GM18498 (cell line): ENCODE measurements at regions not wholly inside any gene's neighbourhood (a gene's known extent, or its start where the extent isn't known, plus 50 kb on each side); places are given as distances from the start of the nearest gene placed in this dataset.

Experiments used
- ATAC-seq: cut with Tn5 transposase; IDR thresholded peaks from one replicate; pipeline ENCODE4 v1.9.1; 2021; ENCODE audit warnings: mild to moderate bottlenecking, moderate library complexity; ENCODE audit not compliant: unreplicated experiment

DNA sequence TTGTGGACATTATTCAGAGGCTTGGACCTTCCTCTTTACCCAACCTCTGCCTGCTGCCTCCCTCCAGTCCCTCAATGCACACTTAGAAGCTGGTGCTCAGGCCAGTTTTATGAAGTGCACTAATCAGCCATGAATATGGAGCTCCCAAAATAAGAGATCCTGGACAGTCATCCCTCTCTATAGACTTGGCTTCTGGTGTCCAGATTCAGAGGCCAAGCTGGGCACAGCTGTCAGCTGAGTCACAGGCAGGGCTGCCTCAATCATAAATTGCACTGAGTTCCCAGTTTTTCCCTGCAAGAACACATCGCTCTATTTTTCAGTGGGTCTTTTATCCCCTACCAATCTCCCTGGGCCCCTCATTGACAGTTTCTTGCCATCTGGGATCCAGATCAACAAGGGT lies 161.7 kb upstream of the CADM1 start:
- ATAC-seq: no peak

DNA sequence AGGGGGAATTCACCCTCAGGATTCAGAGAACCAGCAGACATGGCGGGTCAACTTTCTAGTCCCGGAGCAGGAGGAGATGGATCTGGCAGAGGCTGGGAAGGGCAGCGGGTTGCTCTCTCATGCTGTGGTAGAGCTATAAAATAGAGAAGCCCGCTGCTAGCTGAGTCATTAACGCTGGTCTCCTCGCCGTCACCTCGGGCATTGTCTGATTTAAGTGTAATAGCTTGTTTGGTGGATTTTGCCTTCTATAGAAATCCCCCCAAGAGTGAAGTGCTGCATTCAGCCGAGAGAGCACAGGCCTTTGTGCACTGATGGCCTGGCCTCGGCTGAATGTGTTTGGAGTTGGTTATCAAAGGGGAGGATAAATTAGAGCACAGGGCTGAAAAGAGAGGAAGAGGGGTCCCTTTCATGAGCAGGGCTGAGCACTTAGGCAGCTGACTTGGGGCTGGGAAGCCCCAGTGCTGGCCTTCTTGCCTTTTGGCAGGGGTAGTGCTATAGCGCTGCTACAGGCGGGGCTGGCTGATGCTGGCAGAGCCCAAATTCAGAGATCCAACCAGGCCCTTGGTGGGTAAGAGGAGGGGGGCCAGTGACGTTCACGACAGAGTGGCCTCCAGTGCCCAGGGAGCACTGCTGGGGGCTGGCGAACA lies 161.1 kb upstream of the CADM1 start:
- no peak for ATAC-seq

DNA sequence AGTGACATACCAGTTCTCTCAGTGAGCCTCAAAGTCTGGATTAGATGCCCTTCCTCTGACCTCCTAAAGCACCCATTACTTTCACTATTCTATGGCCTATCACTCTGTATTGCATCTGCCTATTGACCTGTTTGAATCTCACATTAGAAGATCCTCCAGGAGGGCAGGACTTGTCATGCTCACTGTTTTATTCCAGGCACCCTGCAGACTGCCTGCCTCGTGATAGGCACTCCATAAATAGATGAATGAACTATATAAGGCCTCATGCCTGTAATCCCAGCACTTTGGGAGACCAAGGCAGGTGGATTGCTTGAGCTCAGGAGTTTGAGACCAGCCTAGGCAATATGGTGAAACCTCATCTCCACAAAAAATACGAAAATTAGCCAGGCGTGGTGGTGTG lies 160.1 kb upstream of the CADM1 start:
- ATAC-seq: no peak

DNA sequence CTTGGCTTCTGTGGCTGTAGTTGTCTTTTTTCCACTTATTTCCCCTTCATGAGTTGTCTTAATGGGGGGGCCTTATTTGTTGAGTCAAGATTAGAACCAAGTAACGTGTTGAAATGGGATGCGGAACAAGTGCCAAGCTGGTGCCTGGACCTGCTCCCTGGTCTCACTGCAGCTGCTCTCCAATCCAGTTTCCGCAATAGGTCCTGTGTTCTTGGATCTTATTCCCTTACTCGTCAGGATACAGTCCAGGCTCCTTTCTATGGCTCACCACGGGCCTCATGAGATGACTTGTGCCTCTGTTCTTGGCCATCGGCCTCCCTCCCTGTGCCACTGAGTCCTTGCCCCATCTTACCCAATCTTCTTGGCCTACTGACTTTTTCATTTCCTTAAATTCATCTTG lies 159.6 kb upstream of the CADM1 start:
- ATAC-seq: no peak

DNA sequence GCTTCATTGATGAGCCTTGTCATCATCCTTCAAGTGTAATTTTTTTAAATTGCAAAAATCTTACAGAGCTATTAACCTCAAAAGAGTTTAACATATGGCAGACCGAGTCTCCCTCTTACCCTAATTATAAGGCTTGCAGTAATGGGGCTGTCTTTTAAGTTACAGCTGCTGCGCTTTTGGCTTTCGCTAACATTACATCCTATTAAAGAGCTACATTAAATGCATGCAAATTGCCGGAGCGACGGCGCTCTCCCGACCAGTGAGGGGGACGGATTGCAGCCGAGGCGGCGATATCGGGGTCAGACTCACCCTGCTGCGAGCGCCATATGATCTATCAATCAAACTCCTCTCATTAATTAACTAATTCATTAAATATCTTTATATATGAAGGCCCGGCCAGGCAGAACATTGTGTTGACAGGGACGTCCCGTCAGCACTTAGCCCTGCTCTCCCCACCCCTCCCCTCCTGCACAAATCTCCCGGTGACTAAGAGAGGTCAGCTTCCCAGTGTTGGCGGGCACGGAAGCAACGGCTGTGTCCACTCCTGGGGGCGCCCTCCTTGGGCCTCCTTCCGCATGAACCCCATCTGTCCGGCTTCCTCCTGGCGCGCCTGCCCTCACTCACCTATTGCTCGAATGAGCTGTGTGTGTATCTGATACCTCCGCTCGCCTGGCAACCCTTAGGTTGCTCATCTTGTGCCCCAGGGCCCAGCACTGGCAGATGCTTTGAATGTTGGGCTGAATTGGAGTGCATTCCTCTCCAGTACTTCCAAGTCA lies 156.0 kb upstream of the CADM1 start:
- ATAC-seq: no peak

DNA sequence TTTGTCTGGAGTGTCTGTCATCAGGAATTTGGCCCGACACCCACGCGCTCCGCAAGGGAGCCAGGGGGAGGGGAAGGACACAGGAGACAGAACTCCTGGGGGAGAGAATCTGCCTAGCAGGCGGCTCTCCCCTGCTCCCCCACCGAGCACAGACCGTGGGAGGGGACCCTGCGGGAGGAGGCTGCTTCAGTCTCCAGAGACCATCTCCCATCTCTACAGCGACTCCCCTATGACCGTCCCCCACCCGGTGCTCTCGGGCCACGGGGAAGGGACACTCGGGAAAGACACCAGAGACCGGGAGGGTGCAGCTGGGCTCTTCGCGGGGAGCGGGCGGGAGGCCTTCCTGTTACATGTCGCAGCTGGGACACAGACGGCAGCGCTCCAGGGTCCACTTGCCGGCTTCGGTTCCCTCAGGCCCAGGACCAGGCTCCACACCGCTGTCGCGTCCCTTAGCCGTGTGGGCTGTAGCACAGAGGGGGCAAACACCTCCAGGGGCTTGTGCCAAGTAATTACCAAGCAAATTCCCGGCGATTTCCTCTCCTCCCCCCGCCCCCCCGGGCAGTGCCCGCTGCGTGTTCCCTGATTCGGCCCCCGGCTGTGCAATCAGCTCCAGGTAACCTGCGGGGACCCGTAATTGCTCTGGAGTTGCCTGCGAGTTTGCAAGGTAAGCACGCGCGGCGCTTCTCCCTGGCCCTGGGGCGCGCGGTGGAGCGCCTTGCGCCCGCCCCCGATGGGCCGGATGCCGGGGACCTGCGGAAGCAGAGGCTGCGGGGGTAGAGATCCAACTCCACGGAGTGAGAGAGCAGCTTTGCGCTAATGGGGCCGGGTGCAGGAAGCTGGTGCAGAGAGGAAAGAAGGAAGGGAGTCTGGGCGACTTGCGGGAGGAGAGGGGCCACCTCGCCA lies 155.1 kb upstream of the CADM1 start:
- no peak for ATAC-seq

DNA sequence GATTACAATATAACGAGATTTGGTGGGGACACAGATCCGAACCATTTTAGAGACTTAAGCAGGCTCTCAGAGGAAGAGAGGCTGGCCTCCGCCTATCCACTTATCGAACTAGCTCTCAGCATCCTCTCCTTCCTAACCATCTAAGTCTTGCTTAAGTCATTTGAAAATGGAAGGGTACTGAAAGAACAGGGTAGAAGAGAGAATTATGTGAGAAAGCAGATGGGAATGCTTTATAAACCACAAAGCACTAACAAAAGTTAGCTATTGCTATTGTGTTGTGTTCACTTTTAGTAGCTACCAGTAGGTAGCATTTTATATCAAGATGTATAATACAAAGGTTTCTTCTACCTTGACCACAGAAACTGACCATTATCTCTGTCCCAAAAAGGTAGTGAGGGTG lies 153.4 kb upstream of the CADM1 start:
- no peak for ATAC-seq

DNA sequence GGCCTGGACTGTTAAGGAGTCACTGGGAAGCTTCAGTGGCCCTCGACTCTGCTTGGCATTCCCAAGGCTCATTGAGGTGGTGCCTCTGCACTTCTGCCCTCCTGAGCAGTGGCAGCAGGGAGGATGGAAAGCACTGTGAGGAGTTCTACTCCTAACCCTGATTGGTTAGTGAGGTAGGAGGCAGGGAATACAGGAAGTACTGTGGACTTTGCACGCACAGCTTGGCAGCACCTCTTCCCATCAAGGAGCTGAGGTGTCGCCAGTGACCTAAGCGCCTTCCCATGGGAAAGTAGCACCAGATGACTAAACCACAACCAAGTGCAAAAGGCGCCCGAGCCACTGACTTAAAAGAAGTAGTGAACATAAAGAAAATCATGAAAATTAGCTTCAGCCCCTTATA lies 152.5 kb upstream of the CADM1 start:
- no peak for ATAC-seq

DNA sequence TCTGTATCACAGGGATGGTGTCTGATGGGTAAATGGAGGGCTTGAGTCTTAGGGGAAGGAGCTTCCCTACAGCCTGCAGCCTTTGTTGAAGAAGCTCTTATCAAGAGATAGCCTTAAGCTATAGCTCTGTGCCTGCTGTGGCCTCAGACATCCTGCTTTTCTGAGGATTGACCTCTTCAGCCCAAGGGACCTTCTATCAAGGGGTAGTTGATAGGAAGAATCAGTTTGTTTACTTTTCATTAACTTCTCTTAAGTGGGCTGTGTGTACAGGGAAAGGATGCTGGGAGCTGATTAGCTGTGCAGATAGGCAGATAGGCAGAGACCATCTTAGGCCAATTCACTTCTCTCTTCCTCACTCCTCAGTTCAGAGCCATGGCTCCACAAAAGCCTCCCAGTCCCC lies 151.8 kb upstream of the CADM1 start:
- ATAC-seq: no peak

DNA sequence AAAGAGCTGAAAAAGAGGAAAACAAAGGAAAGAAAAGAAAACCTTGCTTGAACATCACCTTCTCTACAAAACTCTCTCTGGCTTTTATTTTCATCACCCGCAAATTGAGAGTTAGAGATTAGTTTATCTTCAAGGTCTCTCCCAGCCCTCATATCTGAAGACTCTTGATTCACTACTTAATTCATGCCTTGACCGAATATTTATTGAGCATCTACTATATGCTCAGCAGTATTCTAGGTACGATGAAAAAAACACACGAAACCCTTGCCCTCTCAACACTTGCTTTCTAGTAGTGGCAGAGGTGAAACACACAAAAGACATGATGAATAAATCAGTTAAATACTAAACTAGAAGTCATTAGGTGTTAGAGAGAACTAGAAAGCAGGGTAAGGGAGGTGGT lies 150.6 kb upstream of the CADM1 start:
- no peak for ATAC-seq

DNA sequence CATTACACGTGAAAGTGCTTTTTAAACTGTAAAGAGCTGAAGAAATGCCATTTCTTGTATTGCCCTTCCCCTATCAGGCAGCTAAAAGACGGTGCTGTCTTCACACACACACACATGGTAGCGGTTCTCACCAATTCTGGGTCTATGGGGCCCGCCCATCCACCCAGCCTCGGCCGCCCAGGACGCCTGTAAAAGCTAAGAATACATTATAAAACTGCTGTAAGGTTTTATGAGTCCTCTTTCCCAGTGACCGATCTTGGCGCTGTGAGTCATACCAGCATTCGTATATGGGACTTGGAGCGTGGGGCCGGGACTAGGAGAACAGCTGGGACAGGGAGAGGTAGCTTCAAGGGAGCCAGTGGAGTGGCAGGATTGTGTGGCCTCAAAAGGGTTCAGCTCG lies 149.7 kb upstream of the CADM1 start:
- ATAC-seq: no peak

DNA sequence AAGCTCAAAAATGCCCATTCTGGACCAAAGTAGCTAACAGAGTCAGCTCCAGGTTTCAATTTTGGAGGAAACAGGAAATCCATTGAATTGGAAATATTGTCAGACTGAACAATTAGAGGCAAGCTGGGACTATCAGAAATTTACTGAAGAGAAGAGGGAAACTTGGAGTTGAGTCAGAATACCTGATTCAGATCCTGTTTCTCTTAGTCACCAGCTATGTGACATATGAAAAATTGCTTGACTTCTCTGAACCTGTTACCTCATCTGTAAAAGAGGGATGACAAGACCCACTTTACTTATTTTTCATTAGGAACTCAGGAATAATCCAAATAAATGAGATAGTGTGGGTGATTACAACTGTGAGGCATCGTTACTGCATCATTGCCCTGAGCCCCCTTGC lies 148.9 kb upstream of the CADM1 start:
- ATAC-seq: no peak

DNA sequence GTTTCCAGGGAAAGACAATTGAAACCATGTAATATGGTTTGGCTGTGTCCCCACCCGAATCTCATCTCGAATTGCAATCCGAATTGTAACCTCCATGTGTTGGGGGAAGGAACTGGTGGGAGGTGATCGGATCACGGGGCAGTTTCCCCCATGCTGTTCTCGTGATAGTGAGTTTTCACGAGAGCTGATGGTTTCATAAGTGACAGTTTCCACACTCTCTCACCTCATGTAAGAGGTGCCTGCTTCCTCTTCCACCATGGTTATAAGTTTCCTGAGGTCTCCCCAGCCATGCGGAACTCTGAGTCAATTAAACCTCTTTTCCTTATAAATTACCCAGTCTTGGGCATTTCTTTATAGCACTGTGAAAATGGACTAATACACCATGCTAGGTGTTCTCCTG lies 148.3 kb upstream of the CADM1 start:
- no peak for ATAC-seq

DNA sequence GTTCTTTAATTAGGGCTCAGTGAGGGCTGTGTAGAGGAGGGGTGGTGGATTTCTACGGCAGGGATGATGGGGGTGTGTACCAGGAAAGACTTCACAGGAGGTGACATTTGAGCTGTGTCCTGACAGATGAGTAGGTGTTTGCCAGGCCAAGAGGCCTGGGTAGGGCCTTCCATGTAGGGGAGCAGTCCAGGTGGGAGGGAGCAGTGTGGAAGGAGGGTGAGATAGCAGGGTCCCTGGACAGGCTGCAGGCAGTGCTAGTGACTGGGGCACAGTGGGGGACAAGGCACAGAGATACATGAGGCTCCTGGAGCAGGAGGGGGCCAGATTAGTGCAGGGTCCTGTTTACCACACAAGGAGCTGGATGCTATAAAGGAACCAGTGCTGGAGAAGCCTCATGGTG lies 147.9 kb upstream of the CADM1 start:
- ATAC-seq: no peak

DNA sequence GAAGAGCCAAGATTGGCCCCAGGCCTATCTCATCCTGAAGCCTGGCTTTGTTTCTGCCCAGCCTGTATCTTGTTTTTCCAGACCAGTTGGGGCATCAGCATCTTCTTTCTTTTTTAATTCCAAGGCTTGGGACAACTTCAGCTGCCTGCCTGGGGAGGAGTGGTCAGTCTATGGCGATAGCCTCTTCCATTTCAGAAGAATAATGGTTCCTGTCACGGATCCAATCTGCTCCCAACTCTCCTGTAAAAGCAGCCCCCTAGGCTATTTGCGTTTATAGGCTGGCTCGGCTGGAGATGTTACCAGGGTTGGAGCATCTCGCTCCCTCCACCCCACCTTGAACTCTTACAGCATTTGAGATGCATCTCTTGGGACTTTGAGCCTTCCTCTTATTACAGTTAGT lies 145.2 kb upstream of the CADM1 start:
- no peak for ATAC-seq

DNA sequence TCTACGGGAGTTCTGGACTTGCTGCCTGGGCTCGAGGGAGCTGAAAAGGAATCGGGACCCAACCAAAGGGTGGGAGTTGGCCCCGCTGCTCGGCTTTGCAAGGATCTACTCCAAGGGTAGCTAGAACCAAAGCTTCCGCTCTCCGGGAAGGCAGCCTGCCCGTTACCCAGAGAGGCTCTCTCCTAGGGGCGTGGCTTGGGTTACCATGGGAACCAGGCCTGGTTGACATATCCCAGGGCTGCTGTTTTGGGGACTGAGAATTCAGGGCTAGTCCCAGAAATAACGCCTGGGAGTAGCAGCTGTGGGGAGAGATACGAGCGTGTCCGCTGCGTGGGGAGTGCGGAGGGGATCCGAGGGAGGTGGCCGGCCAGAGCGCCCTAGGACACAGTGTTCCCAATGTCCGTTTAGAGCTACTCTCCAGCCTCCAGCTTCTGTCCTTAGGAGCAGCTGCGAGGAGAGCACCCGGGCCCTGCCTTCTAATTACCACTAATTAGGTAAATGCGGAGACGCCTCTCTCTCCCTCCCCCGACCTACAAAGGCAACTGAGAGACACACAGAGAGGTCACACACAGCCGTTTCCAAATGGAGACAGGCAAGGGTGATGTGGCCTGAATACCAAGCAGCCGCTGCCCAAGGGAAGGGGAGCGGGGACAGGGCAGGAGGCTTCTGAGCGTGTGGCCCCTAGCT lies 141.6 kb upstream of the CADM1 start:
- no peak for ATAC-seq

DNA sequence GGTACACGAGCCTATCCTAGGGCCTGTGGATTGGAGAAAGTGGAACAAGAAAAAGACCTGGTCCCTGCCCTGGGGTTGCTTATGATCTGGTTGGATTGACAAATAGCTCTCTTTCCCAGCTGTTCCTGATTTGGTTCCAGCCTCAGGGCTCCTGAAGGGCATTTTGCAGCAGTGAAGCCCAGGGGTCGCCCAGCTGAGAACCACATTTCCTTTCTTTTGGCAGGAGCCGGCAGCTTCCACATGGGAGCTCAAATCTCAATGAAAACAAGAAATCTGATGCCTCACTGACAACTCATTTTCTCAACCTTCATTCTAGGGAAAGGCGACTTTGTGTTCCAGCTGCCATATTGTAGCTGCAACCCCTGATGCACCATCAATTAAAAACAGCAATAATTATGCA lies 140.6 kb upstream of the CADM1 start:
- no peak for ATAC-seq

DNA sequence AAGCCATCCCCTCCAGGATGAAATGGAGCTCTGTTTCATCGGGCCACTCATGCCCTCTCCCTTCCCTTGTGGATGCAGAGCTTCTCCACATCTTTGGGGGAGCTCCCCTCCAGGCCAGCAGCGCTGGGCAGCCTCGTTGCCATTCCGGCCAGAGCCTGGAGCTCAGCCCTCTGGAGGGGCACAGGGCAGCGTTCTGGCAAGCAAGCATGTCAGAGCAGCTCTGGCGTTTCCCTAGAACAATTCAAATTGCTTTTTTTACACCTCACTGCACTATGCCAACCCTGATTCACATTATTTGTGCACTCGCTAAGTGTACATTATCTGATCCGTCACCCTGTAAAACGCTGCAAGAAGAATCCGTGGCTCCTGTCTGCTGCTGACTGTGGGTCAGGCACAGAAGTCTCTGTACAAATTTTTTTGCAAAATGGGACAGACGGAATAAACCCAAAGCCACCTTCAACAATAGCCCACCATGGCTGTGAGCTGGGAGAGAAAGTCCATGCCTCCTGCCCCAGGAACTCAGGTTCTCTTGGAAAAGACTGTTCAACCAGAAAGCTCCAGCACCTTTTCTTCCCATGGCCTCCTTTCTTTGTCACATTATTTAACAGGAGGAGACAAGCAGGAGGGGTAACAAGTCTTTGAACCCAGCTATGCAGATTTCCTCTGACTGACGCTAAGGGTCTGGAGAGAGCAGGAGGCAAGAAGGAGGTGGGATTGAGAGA lies 139.5 kb upstream of the CADM1 start:
- no peak for ATAC-seq

DNA sequence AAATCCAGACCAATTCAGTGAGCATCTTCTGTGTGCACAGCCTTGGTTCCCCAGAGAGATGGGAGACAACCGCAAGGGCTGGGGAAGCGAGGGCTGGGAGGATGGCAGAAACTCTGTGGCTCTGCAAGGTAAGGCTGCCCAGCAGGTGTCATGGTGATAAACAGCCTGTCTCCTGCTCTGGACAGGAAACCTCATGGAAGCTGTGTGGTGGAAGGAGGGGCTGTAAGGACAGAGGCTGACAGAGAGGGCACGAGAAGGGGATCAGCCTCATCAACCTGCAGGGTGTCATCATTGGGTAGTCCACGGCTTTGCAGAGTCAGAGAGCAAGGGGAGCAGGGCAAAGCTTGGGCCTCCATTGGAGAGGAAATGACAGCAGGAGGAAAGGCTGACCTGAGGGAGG lies 138.4 kb upstream of the CADM1 start:
- ATAC-seq: no peak

DNA sequence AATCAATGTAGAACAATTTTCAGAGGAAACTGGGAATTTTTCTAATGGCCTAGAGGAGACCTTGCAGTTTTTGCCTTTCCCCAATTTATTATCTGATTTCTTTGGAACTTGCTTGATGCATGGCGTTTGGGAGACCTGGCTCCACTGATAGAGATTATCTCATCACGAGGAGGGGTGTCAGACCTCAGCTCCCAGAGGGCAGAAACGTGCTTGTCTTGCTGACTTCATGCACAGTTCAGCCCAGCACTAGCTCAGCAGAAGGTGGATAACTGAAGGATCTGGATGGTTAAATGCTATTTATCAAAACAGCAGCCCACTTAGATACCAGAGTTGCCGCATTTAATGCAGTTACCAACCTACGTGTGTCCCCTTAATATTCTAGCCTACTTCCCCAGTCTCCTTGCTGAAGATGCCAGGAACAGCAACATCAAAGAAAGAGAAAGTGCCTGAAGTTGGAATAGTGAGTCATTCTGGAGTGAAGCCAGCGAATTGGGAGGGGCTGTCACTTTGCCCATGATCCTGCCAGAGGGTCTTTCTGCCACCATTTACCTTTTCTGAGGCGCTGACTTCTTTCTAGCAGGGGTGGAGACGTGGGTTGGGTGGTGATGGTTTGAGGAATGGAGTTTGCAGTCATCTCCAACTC lies 133.5 kb upstream of the CADM1 start:
- ATAC-seq: no peak
